Keratinocyte (primary cell): ENCODE measurements at regions not wholly inside any gene's neighbourhood (a gene's known extent, or its start where the extent isn't known, plus 50 kb on each side); places are given as distances from the start of the nearest gene placed in this dataset.
A peak's percentile ranks its signal among the peaks of the same experiment; 100 is the strongest.

ENCODE experiments used
- DNase-seq: peaks from one replicate; pipeline ENCODE4 v3.0.0-alpha.2; 2011; ENCODE audit warnings: low read depth, missing footprints, low spot score
- FAIRE-seq: peaks from 2 replicates; lab custom pipeline; 2011; peaks lifted over from hg19 to GRCh38; lab: Jason Lieb, UNC
- H2AFZ ChIP-seq: 2 replicates; pipeline ENCODE4 v1.6.0; 2012; ENCODE audit warnings: low read length, control low read depth, inconsistent platforms; ENCODE audit not compliant: control insufficient read depth
- H3K27ac ChIP-seq: 2 replicates; pipeline ENCODE4 v1.5.1; 2011; ENCODE audit warnings: low read length; ENCODE audit not compliant: control insufficient read depth, insufficient read depth
- H3K27me3 ChIP-seq: 3 replicates; pipeline ENCODE4 v1.6.0; 2011; ENCODE audit warnings: low read length; ENCODE audit not compliant: control insufficient read depth, insufficient read depth; ENCODE audit errors: extremely low read depth
- H3K36me3 ChIP-seq, 2 experiments: 2 replicates in 1 of 2; 3 replicates in 1 of 2; pipeline ENCODE4 v1.5.1; 2011; ENCODE audit warnings: low read length in 2 of 2, mild to moderate bottlenecking in 1 of 2; ENCODE audit not compliant: control insufficient read depth in 2 of 2, insufficient read depth in 2 of 2; ENCODE audit errors: extremely low read depth in 1 of 2
- H3K4me1 ChIP-seq: 3 replicates; pipeline ENCODE4 v1.5.1; 2011; ENCODE audit warnings: low read length; ENCODE audit not compliant: control insufficient read depth, insufficient read depth; ENCODE audit errors: extremely low read depth
- H3K4me2 ChIP-seq: 3 replicates; pipeline ENCODE4 v1.6.0; 2011; ENCODE audit warnings: low read depth, low read length; ENCODE audit not compliant: control insufficient read depth, insufficient read depth; ENCODE audit errors: extremely low read depth
- H3K4me3 ChIP-seq, 3 experiments: fragments of 200-600 bp in 1 of 3; sonication (generic) in 1 of 3; 2 replicates in 2 of 3; 3 replicates in 1 of 3; pipeline ENCODE4 v1.5.1; 2011 to 2016; ENCODE audit warnings: low read length in 3 of 3, mild to moderate bottlenecking in 3 of 3, control low read depth in 2 of 3, inconsistent platforms in 1 of 3, low read depth in 1 of 3, mixed read lengths in 1 of 3, mixed run types in 1 of 3, moderate library complexity in 1 of 3; ENCODE audit not compliant: control insufficient read depth in 2 of 3, insufficient read depth in 2 of 3; ENCODE audit errors: extremely low read depth in 1 of 3
- H3K79me2 ChIP-seq: 2 replicates; pipeline ENCODE4 v1.6.0; 2012; ENCODE audit warnings: low read length; ENCODE audit not compliant: control insufficient read depth, insufficient read depth
- H3K9ac ChIP-seq: 3 replicates; pipeline ENCODE4 v1.6.0; 2011; ENCODE audit warnings: low read length; ENCODE audit not compliant: control insufficient read depth, insufficient read depth; ENCODE audit errors: extremely low read depth
- H3K9me1 ChIP-seq: 3 replicates; pipeline ENCODE4 v1.6.0; 2011; ENCODE audit warnings: low read length; ENCODE audit not compliant: control insufficient read depth, insufficient read depth; ENCODE audit errors: extremely low read depth
- H3K9me3 ChIP-seq: 2 replicates; pipeline ENCODE4 v1.5.1; 2012; ENCODE audit warnings: low read depth, low read length; ENCODE audit not compliant: control insufficient read depth
- H4K20me1 ChIP-seq: 3 replicates; pipeline ENCODE4 v1.6.0; 2011; ENCODE audit warnings: low read length; ENCODE audit not compliant: control insufficient read depth, insufficient read depth; ENCODE audit errors: extremely low read depth
- CTCF ChIP-seq, 3 experiments: IDR thresholded peaks in 1 of 3; conservative IDR thresholded peaks in 1 of 3; optimal IDR thresholded peaks in 1 of 3; 2 replicates in 2 of 3; 3 replicates in 1 of 3; pipeline versions ENCODE3 to v1.5.1; 2011; ENCODE audit warnings: low read length in 3 of 3, mild to moderate bottlenecking in 3 of 3, moderate library complexity in 2 of 3, control low read depth in 1 of 3, inconsistent platforms in 1 of 3; ENCODE audit not compliant: insufficient read depth in 2 of 3; ENCODE audit errors: extremely low read depth in 1 of 3
- EZH2 ChIP-seq: IDR thresholded peaks from one replicate; pipeline ENCODE4 v1.6.1; 2012; ENCODE audit warnings: inconsistent platforms, mild to moderate bottlenecking, low read length, moderate library complexity
- dilution Hi-C: fragments of 300-500 bp; cut with MboI; formaldehyde crosslinking; loops from one replicate; pipeline ENCODE4 v1.7.0; 2020; ENCODE audit warnings: low sequenced_read_pairs; ENCODE audit not compliant: extremely low pct_ligation_motif_present

- no peaks in the 10 kb centered on the region for H3K9me3 ChIP-seq
- H2AFZ ChIP-seq: no peak overlapping the region
- dilution Hi-C loops: no loop called here
- peak overlapping the region; percentile 68 for H3K27ac ChIP-seq
- H3K9me1 ChIP-seq: no peaks in the 10 kb centered on the region
- H3K36me3 ChIP-seq: no peaks in the 10 kb centered on the region
- FAIRE-seq (no peak), DNase-seq (no peak)
- H3K79me2 ChIP-seq: no peaks in the 10 kb centered on the region
- no peak overlapping the region for H3K4me2 ChIP-seq
- H4K20me1 ChIP-seq: no peaks in the 10 kb centered on the region
- no peaks in the 10 kb centered on the region for H3K27me3 ChIP-seq
- H3K9ac ChIP-seq: no peak overlapping the region
- TF ChIP-seq EZH2 (no peak), CTCF (optimal IDR thresholded peaks at IDR 0.05 in 1 of 3, IDR thresholded peaks at IDR 0.05 in 1 of 3, conservative IDR thresholded peaks at IDR 0.05 in 1 of 3; ENCODE audit: extremely low read depth in 1 of 3, insufficient read depth in 2 of 3, low read length in 3 of 3) (no peak)
- H3K4me3 ChIP-seq: no peak overlapping the region
- peaks cover 21% of the 10 kb centered on the region for H3K4me1 ChIP-seq
Measured at GRCh38 chr1:208977638-208978256, 605.8 kb upstream of the CAMK1G start.

DNA sequence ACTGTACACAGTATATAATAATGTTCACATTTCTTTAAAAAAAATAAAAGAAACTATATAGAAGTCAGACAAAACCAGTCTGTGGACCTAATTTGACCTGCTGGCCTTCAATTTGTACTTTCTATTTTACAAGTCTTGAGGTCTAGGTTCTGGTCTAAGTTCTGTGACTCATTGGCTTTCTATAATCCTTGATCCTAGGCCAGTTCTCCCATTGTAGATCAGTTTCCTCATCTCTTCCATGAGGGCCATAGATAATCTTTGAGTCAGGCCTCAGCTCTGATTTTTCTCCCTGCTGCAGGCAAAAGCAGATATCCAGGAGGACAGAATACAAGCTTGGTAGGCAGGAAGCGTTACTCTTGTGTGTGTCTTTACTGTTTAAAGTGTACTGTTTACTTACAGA is 603.7 kb upstream of the CAMK1G start:
- Histone ChIP-seq H3K4me1 (peaks cover 24% of the 10 kb centered on the region), H4K20me1 (no peaks in the 10 kb centered on the region), H3K36me3 (no peaks in the 10 kb centered on the region), H3K27me3 (no peaks in the 10 kb centered on the region), H3K4me2 (no peak overlapping the region), H3K9me3 (no peaks in the 10 kb centered on the region), H2AFZ (no peak overlapping the region), H3K4me3 (no peak overlapping the region), H3K9ac (no peak overlapping the region), H3K27ac (no peak overlapping the region), H3K9me1 (no peaks in the 10 kb centered on the region), H3K79me2 (no peaks in the 10 kb centered on the region)
- DNase-seq (no peak), FAIRE-seq (no peak)
- no peak for TF ChIP-seq CTCF (optimal IDR thresholded peaks at IDR 0.05 in 1 of 3, IDR thresholded peaks at IDR 0.05 in 1 of 3, conservative IDR thresholded peaks at IDR 0.05 in 1 of 3; ENCODE audit: extremely low read depth in 1 of 3, insufficient read depth in 2 of 3, low read length in 3 of 3)
- no peak for TF ChIP-seq EZH2
- dilution Hi-C loops: no loop called here
